ENCODE measurements at regions not wholly inside any gene's neighbourhood (a gene's known extent, or its start where the extent isn't known, plus 50 kb on each side); places are given as distances from the start of the nearest gene placed in this dataset.

- Histone ChIP-seq H3K36me3 (no peaks in the 10 kb centered on the region), H3K4me3 (no peak overlapping the region), H3K27me3 (replicated peaks; ENCODE audit: insufficient read depth) (no peaks in the 10 kb centered on the region), H3K27ac (no peak overlapping the region), H3K9me3 (no peaks in the 10 kb centered on the region), H3K4me1 (ENCODE audit: control insufficient read depth in 1 of 2, low read depth in 2 of 2) (no peaks in the 10 kb centered on the region)
- ATAC-seq (ENCODE audit: insufficient number of reproducible peaks, low FRiP score, low read depth) (no peak), DNase-seq (ENCODE audit: low spot score) (no peak)
- no peak for TF ChIP-seq CTCF (IDR thresholded peaks at IDR 0.05)
Observed at GRCh38 chr22:48327721-48328120, 1500.0 kb downstream of the BRD1 start.

- no peak overlapping the region for H3K4me3 ChIP-seq
- H3K36me3 ChIP-seq, result no peaks in the 10 kb centered on the region
- H3K9me3 ChIP-seq, result no peaks in the 10 kb centered on the region
- no peak for ATAC-seq (ENCODE audit: insufficient number of reproducible peaks, low FRiP score, low read depth)
- no peak overlapping the region for H3K27ac ChIP-seq
- no peak for DNase-seq (ENCODE audit: low spot score)
- no peak for TF ChIP-seq CTCF (IDR thresholded peaks at IDR 0.05)
- H3K4me1 ChIP-seq (ENCODE audit: control insufficient read depth in 1 of 2, low read depth in 2 of 2), result no peaks in the 10 kb centered on the region
- no peaks in the 10 kb centered on the region for H3K27me3 ChIP-seq (replicated peaks; ENCODE audit: insufficient read depth)
Observed at GRCh38 chr22:48323746-48324145, 1503.9 kb downstream of the BRD1 start.

GRCh38 chr22:48322907-48323306 is 1504.8 kb downstream of the BRD1 start:
- no peak overlapping the region for H3K4me3 ChIP-seq
- no peaks in the 10 kb centered on the region for H3K4me1 ChIP-seq (ENCODE audit: control insufficient read depth in 1 of 2, low read depth in 2 of 2)
- H3K9me3 ChIP-seq, result no peaks in the 10 kb centered on the region
- H3K27me3 ChIP-seq (replicated peaks; ENCODE audit: insufficient read depth), result no peaks in the 10 kb centered on the region
- ATAC-seq (ENCODE audit: insufficient number of reproducible peaks, low FRiP score, low read depth) (no peak), DNase-seq (ENCODE audit: low spot score) (no peak)
- no peak overlapping the region for H3K27ac ChIP-seq
- TF ChIP-seq CTCF (IDR thresholded peaks at IDR 0.05), result no peak
- no peaks in the 10 kb centered on the region for H3K36me3 ChIP-seq

- DNase-seq (ENCODE audit: low spot score), result no peak
Observed at GRCh38 chr22:48321986-48322545, 1505.6 kb downstream of the BRD1 start.

More at GRCh38 chr22:48321986-48322545, 1505.6 kb downstream of the BRD1 start:
- no peaks in the 10 kb centered on the region for H3K36me3 ChIP-seq
- no peak overlapping the region for H3K4me3 ChIP-seq
- H3K4me1 ChIP-seq (ENCODE audit: control insufficient read depth in 1 of 2, low read depth in 2 of 2), result no peaks in the 10 kb centered on the region
- no peak for ATAC-seq (ENCODE audit: insufficient number of reproducible peaks, low FRiP score, low read depth)
- TF ChIP-seq CTCF (IDR thresholded peaks at IDR 0.05), result no peak
- H3K27ac ChIP-seq, result no peak overlapping the region
- no peaks in the 10 kb centered on the region for H3K27me3 ChIP-seq (replicated peaks; ENCODE audit: insufficient read depth)
- no peaks in the 10 kb centered on the region for H3K9me3 ChIP-seq
